DOHH2 (cell line): ENCODE measurements at regions not wholly inside any gene's neighbourhood (a gene's known extent, or its start where the extent isn't known, plus 50 kb on each side); places are given as distances from the start of the nearest gene placed in this dataset.

Experiments used
- H3F3A ChIP-seq: fragments of 200-600 bp; sonication (generic), shearing (Covaris generic); 2 replicates; pipeline ENCODE4 v1.6.0; 2016; ENCODE audit warnings: antibody characterized with exemption, mild to moderate bottlenecking; ENCODE audit not compliant: control insufficient read depth, insufficient read depth
- H3K27ac ChIP-seq: fragments of 200-600 bp; sonication (generic); 2 replicates; pipeline ENCODE4 v1.5.1; 2014; ENCODE audit warnings: low read depth, mild to moderate bottlenecking, low read length, moderate library complexity
- H3K27me3 ChIP-seq: fragments of 200-600 bp; sonication (generic); 2 replicates; pipeline ENCODE4 v1.6.1; 2014; ENCODE audit warnings: mild to moderate bottlenecking, low read length, mixed read lengths; ENCODE audit not compliant: control insufficient read depth
- H3K36me3 ChIP-seq: fragments of 200-600 bp; sonication (generic); 2 replicates; pipeline ENCODE4 v1.6.1; 2014; ENCODE audit warnings: mild to moderate bottlenecking, low read length, moderate library complexity, mixed read lengths; ENCODE audit not compliant: control insufficient read depth
- H3K4me1 ChIP-seq: fragments of 200-600 bp; sonication (generic); 2 replicates; pipeline ENCODE4 v1.6.1; 2014; ENCODE audit warnings: mild to moderate bottlenecking, low read length, mixed read lengths; ENCODE audit not compliant: control insufficient read depth
- H3K4me2 ChIP-seq: fragments of 200-600 bp; sonication (generic); 2 replicates; pipeline ENCODE4 v1.6.0; 2014; ENCODE audit warnings: mild to moderate bottlenecking, low read length, moderate library complexity
- H3K4me3 ChIP-seq: fragments of 200-600 bp; sonication (generic); 2 replicates; pipeline ENCODE4 v1.5.1; 2014; ENCODE audit warnings: mild to moderate bottlenecking, low read length, mixed read lengths
- H3K79me2 ChIP-seq: fragments of 200-600 bp; sonication (generic); 2 replicates; pipeline ENCODE4 v1.6.1; 2014; ENCODE audit warnings: mild to moderate bottlenecking, low read length, mixed read lengths; ENCODE audit not compliant: control insufficient read depth
- H3K9me2 ChIP-seq: fragments of 200-600 bp; sonication (generic); replicated peaks from 2 replicates; pipeline ENCODE4 v1.6.1; 2014; ENCODE audit warnings: mild to moderate bottlenecking, low read length, mixed read lengths; ENCODE audit not compliant: control insufficient read depth
- H3K9me3 ChIP-seq: fragments of 200-600 bp; sonication (generic); 2 replicates; pipeline ENCODE4 v1.6.1; 2014; ENCODE audit warnings: antibody characterized with exemption, low read length, mixed read lengths; ENCODE audit not compliant: control insufficient read depth, insufficient read depth
- H4K20me1 ChIP-seq: fragments of 200-600 bp; sonication (generic); 2 replicates; pipeline ENCODE4 v1.6.0; 2014; ENCODE audit warnings: low read depth, mild to moderate bottlenecking, antibody characterized with exemption, low read length, moderate library complexity; ENCODE audit not compliant: control insufficient read depth, insufficient read depth
- EZH2phosphoT487 ChIP-seq: fragments of 200-600 bp; sonication (generic); IDR thresholded peaks from 2 replicates; pipeline ENCODE4 v1.6.1; 2017; ENCODE audit warnings: borderline replicate concordance, mild to moderate bottlenecking, antibody characterized with exemption, low read length, moderate library complexity, mixed read lengths
- TF ChIP-seq, protein P1 (sequence below): fragments of 200-600 bp; sonication (generic); IDR thresholded peaks from one replicate; pipeline ENCODE4 v1.5.1; 2014; ENCODE audit warnings: antibody characterized with exemption, mild to moderate bottlenecking, low read depth, low read length; ENCODE audit not compliant: poor library complexity, severe bottlenecking

DNA sequence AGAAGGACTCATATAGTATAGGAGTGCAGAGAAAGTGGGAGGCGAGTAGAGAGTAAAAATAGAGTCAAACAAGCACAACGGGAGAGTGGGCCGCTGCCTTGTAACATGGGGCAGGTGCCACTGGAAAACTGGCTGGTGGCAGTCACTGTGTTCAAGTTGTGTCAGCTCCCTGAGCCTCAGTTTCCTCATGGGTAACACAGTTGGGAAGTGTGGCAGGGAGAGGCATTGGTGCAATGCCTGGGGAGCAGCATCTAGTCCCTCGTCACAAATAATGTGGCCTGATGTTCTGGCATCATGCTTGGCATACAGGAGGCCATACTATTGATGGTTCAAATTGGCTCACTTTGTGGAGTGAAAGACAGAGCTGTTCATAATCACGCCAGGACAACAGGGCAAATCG is 78.9 kb upstream of the SPON1 start:
- Histone ChIP-seq H3K36me3 (no peaks in the 10 kb centered on the region), H3K4me2 (no peak overlapping the region), H3K9me3 (no peaks in the 10 kb centered on the region), H3K27me3 (no peaks in the 10 kb centered on the region), H3K4me3 (no peak overlapping the region), H3K27ac (no peak overlapping the region), H3K9me2 (no peaks in the 10 kb centered on the region), H3K79me2 (no peaks in the 10 kb centered on the region), H3F3A (no peaks in the 10 kb centered on the region), H3K4me1 (peaks cover 19% of the 10 kb centered on the region), H4K20me1 (no peaks in the 10 kb centered on the region)
- TF ChIP-seq, protein P1, sequence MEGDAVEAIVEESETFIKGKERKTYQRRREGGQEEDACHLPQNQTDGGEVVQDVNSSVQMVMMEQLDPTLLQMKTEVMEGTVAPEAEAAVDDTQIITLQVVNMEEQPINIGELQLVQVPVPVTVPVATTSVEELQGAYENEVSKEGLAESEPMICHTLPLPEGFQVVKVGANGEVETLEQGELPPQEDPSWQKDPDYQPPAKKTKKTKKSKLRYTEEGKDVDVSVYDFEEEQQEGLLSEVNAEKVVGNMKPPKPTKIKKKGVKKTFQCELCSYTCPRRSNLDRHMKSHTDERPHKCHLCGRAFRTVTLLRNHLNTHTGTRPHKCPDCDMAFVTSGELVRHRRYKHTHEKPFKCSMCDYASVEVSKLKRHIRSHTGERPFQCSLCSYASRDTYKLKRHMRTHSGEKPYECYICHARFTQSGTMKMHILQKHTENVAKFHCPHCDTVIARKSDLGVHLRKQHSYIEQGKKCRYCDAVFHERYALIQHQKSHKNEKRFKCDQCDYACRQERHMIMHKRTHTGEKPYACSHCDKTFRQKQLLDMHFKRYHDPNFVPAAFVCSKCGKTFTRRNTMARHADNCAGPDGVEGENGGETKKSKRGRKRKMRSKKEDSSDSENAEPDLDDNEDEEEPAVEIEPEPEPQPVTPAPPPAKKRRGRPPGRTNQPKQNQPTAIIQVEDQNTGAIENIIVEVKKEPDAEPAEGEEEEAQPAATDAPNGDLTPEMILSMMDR: no peak
- no peak for TF ChIP-seq EZH2phosphoT487

- no peaks in the 10 kb centered on the region for H3K27me3 ChIP-seq
- no peaks in the 10 kb centered on the region for H4K20me1 ChIP-seq
- no peaks in the 10 kb centered on the region for H3K79me2 ChIP-seq
Measured at GRCh38 chr11:13884158-13884799, 78.2 kb upstream of the SPON1 start.

GRCh38 chr11:13885083-13885482 is 77.4 kb upstream of the SPON1 start:
- no peaks in the 10 kb centered on the region for H3K9me3 ChIP-seq
- TF ChIP-seq, protein P1: no peak
- TF ChIP-seq EZH2phosphoT487: no peak
- no peak overlapping the region for H3K4me2 ChIP-seq
- H3K36me3 ChIP-seq: no peaks in the 10 kb centered on the region
- peaks cover 19% of the 10 kb centered on the region for H3K4me1 ChIP-seq
- H3F3A ChIP-seq: no peaks in the 10 kb centered on the region
- no peaks in the 10 kb centered on the region for H3K27me3 ChIP-seq
- no peaks in the 10 kb centered on the region for H3K79me2 ChIP-seq
- no peaks in the 10 kb centered on the region for H3K9me2 ChIP-seq
- no peak overlapping the region for H3K4me3 ChIP-seq
- no peaks in the 10 kb centered on the region for H4K20me1 ChIP-seq
- H3K27ac ChIP-seq: no peak overlapping the region

More at GRCh38 chr11:13884158-13884799, 78.2 kb upstream of the SPON1 start:
- H3K4me3 ChIP-seq: no peak overlapping the region
- no peaks in the 10 kb centered on the region for H3K9me3 ChIP-seq
- no peak for TF ChIP-seq EZH2phosphoT487
- TF ChIP-seq, protein P1: no peak
- no peak overlapping the region for H3K27ac ChIP-seq
- H3K4me1 ChIP-seq: peaks cover 19% of the 10 kb centered on the region
- no peak overlapping the region for H3K4me2 ChIP-seq
- no peaks in the 10 kb centered on the region for H3K9me2 ChIP-seq
- H3K36me3 ChIP-seq: no peaks in the 10 kb centered on the region
- H3F3A ChIP-seq: no peaks in the 10 kb centered on the region
